GM18526 (cell line): ENCODE measurements at regions not wholly inside any gene's neighbourhood (a gene's known extent, or its start where the extent isn't known, plus 50 kb on each side); places are given as distances from the start of the nearest gene placed in this dataset.

ENCODE experiments used
- POLR2A ChIP-seq: IDR thresholded peaks from 3 replicates; pipeline ENCODE4 v1.6.1; 2011; ENCODE audit not compliant: insufficient read length; ENCODE audit errors: extremely low read depth

DNA sequence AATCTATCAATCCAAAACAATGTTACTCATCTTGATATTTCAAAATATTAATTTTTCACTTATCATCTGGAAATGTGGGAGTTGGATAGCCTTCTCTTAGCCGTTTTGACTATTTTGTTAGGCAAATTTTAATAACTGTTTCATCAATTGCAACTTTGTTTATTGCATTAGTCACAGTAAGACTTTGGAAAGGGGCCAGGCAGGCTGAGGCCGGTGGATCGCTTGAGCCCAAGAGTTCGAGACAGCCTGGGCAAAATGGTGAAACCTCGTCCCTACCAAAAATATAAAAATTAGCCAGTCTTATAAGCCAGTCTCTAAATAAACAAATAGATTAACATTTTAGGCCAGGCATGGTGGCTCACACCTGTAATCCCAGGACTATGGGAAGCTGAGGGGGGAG lies 113.0 kb upstream of the NR5A2 start:
- TF ChIP-seq POLR2A, result no peak

DNA sequence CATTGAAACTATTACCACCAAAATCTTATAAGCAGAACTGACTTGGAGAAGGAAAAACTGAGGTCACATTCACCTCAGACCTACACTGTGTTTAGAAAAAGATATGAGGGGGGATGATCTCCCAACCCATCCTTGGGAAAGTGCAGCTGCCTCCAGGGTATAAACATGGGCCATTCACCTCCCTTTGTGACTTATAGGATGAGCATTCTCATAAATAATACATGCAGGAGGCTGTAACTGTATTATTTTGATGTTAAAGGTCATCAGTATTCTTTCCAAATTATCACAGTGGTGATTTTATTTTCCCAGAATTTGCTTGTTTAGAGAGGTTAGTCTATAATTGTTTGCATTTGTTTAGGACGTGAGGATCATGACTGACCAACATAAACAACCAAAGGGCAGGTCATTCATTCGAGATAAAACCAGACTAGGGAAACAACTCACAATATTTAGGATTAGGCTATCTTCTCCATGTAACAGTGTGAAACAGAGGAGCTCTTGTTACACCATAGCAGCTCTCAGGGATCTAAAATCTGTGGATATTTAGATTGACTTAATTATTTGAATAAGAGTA lies 109.2 kb upstream of the NR5A2 start:
- no peak for TF ChIP-seq POLR2A

DNA sequence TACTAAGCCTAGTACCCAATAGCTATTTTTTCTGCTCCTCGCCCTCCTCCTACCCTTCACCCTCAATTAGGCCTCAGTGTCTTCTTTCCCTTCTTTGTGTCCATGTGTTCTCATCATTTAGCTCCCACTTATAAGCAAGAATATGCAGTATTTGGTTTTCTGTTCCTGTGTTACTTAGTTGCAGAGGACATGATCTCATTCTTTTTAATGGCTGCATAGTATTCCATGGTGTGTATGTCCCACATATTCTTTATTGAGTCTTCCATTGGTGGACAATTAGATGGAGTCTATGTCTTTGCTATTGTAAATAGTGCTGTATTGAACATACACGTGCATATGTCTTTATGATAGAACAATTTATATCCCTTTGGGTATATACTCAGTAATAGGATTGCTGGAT lies 106.9 kb upstream of the NR5A2 start:
- TF ChIP-seq POLR2A, result no peak

DNA sequence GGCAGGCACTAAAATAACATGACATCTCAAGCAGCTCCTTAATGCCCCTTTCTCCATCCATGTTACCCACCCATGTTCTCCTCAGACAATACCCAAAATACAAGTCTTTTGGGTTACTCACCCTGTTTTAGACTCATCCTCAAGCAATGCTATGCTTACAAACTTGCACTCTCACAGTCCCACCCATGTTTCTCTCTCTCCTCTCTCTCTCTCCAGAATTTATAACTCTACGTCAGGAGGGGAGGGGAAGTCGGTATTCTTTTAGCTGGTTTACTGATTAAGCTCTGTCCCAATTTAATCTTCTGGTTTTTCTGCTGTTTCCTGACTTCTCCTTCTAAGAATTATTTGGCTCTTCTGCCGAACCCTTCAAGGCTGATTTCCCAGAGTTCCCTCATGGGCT lies 98.0 kb upstream of the NR5A2 start:
- TF ChIP-seq POLR2A, result no peak

DNA sequence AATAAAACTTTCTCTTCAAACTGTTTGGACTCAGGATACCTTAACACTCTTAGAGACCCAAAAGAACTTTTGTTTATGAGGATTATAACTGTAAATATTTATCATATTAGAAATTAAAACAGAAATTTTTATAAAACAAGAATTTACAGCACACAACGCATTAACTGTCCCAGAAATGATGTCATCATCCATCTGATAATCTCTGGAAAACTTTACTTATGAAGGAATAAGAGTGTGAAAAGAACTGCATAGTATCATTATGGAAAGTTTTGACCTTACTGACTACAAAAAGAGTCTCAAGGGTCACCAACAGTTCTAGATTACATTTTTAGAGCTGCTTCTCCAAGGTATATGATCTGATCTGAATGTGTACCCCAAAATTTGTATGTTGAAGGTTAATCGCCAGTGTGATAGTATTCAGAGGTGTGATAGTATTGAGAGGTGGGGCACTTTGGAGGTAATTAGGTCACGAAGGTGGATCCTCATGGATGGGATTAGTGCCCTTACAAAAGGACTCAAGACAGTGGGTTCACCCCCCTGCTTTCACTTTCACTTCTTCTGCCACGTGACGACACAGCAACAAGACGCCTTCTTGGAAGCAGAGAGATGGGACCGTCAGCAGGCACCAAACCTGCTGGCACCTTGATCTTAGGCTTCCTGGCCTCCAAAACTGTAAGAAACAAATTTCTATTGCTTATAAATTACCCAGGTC lies 95.7 kb upstream of the NR5A2 start:
- no peak for TF ChIP-seq POLR2A

DNA sequence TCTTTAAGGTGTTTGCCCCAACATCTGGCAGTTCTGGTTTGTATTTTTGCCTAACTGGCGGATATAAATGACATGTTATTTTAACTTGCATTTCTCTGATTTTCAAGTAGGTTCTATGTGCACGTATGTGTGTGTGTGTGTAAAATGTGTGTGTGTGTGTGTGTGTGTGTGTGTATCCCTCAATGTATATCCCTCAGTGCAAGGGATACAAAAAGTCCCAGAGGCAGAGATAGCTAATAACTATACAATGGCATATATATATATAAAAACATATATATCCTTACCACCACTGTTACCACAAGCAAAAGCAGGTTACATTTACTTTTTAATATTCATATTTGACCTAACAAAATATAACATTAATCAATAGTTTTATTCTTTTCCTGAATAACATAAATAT lies 95.0 kb upstream of the NR5A2 start:
- no peak for TF ChIP-seq POLR2A

DNA sequence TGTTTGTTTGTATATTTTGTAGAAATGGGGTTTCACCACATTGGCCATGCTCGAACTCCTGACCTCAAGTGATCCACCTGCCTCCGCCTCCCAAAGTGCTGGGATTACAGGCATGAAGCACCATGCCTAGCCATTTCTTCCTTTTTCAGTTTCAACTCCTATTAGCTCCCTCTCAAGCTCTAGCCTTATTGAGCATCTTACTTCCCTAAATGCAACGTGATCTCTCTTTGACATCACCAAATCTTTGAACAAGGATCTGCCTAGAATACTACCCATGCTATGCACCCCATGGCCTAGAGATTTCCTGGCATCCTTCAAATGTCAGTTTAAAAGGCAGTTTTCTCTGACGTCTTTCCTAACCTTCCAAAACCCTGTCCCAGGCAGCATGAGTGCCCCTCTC lies 91.1 kb upstream of the NR5A2 start:
- TF ChIP-seq POLR2A, result no peak

DNA sequence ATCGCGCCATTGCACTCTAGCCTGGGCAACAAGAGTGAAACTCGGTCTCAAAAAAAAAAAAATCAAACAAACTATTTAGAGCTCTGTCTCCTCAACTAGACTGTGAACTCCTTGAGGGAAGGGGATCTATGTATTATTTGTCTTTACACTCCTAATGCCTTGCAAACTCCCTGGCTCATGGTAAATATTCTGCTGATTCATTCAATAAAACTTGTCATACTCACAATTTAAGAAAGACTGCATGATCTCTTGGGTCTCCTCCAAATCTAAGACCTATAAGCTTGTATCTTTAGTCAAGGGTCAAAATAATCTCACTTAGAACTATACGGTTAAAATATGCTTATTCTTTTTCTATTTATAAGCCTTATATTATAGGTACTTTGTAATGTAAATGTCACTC lies 90.3 kb upstream of the NR5A2 start:
- no peak for TF ChIP-seq POLR2A

DNA sequence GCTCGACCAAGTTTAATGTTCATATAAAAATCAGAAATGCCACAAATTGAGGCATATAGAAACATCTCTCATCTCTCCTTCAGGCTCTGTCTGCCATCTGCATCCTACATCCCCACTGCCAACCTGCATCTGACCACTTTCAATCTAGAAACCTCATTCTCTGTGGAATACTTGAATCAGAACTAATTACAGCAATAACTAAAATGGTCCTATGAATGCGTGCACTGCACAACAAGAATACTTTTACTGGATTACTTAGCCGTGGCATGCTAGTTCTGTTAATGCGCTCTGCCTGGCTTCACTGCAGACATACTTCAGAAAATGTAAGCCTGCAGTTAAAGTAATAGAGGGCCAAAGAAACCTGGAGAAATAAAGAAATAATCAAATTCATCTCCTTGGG lies 89.8 kb upstream of the NR5A2 start:
- no peak for TF ChIP-seq POLR2A

DNA sequence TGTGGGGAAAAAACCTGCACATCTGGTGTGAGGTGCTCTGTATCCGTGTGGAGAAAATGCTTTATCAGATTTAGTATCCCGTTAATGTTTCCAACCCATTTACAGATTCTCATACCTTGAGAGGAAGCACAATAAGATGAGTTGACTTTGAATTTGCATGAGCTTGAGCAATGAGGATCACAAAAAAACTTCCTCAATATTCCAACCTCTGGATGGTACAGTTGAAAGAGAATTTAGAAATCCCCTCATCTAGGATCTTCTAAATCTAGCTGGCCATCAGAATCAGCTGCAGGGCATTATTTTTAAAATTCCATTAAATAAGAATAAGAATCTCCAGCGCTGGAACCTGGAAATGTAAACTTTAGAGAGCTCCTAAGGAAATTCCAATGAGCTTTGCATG lies 82.5 kb upstream of the NR5A2 start:
- no peak for TF ChIP-seq POLR2A

DNA sequence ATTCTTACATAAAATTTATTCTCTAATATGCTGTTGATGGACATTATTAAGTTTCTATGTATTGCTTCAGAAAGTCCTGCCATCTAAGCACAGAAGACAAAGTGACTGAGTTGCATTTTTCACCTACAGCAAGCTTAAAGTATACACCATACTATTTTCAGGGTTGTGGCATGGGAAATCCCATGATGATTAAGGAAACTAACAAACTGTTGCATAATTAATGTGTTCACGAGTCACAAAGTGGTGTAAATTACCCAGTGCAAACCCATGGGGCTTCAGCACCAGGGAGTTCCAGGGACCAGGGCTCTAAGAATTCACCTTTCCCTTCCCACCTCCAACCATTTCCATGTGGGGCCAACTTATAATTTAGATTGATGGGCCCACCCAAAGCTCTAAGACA lies 81.9 kb upstream of the NR5A2 start:
- no peak for TF ChIP-seq POLR2A

DNA sequence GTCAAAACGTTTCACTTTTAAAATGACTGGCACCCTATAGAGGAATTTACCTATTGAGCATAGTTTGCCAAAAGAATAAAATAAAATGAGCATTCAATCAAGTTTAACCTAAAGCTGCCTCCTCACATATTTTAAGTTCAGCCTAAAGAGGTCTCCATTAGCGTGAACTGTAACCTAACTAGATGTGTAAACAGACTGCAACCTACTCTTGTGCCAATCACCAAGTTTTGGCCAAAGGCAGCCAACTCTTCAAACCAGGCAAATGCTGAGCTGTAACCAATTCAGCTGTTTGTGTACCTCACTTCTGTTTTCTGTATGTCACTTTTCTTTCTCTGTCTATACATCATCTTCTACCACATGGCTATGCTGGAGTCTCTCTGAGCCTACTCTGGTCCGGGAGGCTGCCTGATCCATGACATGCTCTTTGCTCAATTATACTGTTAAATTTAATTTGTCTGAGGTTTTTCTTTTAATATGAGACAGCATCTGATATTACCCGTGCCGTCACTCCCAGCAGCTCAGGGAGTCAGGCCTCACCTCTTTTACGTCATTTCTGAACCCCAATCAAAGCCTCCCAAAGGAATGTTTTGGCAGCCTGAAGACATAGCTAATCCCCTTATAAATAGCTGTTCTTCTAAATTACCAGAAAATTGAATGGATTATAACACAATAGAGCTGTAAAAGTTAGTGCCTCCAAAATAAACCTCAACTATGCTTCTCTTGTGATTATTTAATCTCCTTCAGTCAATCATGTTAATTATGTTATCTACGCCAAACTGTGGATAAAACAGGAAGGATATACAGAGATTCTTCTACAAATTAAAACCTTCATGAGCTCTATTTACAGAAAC lies 81.0 kb upstream of the NR5A2 start:
- TF ChIP-seq POLR2A, result no peak

DNA sequence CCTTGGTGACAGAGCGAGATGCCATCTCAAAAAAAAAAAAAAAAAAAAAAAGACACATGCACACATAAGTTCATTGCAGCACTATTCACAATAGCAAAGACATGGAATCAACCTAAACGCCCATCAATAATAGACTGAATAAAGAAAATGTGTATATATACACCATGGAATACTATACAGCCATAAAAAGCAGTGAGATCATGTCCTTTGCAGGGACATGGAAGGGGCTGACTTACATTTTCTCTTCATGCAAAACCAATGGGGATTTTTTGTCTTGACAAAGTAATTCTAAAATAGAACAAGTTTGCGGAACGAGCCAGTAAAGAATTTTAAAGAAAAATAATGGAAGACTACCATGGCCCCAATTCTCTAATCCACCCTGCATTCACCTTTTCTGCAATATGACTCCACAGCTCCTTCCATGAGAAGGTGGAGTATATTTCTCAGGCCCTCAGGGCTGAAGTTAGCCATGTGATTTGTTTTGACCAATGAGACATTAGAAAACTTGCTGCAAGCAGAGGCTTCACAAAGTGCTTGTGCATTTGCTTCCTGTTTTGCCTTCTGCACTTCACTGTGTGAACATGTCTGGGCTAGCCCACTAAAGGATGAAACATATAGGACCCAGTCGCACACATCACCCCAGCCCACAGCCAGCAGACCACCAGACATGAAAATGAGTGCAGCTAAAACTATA lies 78.8 kb upstream of the NR5A2 start:
- TF ChIP-seq POLR2A, result no peak

DNA sequence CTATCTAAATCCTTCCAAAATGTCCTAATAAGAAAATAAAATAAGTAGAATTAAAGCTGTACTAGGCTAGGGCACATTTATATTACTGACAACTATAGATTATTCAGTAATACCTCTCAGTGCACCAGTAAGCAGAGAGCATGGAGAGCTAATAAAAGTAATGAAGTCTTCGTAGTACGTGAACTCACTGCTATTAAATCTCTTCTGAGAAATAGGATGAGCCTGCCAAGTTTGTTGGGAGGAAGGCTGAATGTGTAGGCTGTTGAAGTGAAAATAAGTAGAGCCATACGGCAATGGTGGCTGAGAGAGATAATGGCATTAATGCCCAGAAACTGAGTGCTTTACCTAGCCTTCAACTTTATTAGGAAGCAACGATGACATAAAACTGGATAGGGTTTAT lies 73.9 kb upstream of the NR5A2 start:
- no peak for TF ChIP-seq POLR2A

DNA sequence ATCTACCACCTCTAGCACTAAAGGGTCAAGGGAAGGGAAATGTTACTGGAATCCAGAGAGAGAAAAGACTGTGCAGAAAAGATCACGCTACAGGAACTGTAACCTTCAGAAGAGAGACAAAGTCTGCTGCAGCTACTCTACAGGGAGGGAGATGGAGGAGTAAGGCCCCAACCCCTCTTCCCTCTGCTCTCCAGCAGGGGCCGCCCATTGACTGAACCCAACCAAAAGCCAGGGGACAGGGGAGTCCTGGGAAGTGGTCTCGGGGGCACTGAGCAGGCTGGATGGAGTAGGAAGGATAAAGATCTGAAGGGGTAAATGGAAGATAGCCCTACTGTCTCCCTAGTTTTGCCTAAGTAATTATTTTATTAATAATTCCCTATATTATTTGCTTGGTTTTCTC lies 72.8 kb upstream of the NR5A2 start:
- TF ChIP-seq POLR2A, result no peak

DNA sequence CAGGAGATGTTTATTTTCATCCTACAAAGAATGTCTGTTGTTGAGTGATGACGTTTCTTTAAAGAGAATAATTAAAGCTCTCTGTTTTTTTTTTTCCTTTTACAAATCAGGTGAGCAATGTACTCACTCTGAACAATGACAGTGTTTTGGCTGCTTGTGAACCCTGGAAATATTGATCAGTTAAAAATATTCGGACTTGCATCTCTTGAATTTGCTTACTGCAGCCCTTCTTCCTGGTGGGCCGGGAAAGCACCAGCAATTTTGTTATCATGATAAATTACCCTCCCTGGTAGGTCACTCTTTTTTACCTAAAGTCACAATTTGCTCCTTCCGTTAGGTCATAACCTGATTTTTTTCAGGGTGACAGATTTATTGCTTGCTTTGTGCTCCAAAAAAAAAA lies 72.3 kb upstream of the NR5A2 start:
- TF ChIP-seq POLR2A, result no peak
